GM12872 (cell line): ENCODE measurements at regions not wholly inside any gene's neighbourhood (a gene's known extent, or its start where the extent isn't known, plus 50 kb on each side); places are given as distances from the start of the nearest gene placed in this dataset.

Experiments
- TF ChIP-seq, protein P1 (sequence below): IDR thresholded peaks from 3 replicates; pipeline ENCODE4 v1.5.1; 2011; ENCODE audit warnings: low read depth, mild to moderate bottlenecking, low read length, moderate library complexity; ENCODE audit not compliant: insufficient read depth

DNA sequence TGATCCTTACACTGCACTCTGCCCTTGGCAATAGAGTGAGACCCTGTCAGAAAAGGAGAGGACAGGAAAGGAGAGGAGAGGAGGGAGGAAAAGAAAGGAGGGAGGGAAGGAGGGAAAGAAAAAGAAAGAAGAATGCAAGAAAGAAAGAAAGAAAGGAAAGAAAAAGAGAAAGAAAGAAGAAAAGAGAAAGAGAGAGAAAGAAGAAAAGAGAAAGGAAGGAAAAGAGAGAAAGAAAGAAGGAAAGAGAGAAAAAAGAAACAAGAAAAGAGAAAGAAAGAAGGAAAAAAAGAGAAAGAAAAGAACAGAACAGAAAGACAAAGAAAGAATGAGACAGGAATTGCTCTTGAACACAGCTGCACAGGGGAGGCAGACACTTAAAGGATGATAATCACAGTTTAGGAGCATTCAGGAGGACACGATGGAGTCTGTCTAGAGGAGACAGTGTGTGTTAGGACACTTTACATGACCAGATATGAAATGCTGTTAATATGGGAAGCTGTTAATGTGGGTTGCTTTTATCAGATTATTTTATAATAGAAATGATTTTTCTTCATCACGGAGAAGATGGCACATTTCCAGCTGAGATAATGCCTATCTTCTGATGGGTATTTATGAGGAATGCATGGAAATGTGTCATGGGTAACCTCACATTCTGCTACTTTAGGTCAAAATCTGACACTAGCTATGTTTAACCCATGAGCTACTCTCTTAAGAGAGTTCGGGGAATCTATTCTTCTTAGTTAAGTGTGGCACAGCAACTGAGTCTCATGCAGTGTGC is 160.5 kb downstream of the BAMBI start:
- TF ChIP-seq, protein P1, sequence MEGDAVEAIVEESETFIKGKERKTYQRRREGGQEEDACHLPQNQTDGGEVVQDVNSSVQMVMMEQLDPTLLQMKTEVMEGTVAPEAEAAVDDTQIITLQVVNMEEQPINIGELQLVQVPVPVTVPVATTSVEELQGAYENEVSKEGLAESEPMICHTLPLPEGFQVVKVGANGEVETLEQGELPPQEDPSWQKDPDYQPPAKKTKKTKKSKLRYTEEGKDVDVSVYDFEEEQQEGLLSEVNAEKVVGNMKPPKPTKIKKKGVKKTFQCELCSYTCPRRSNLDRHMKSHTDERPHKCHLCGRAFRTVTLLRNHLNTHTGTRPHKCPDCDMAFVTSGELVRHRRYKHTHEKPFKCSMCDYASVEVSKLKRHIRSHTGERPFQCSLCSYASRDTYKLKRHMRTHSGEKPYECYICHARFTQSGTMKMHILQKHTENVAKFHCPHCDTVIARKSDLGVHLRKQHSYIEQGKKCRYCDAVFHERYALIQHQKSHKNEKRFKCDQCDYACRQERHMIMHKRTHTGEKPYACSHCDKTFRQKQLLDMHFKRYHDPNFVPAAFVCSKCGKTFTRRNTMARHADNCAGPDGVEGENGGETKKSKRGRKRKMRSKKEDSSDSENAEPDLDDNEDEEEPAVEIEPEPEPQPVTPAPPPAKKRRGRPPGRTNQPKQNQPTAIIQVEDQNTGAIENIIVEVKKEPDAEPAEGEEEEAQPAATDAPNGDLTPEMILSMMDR, result no peak

DNA sequence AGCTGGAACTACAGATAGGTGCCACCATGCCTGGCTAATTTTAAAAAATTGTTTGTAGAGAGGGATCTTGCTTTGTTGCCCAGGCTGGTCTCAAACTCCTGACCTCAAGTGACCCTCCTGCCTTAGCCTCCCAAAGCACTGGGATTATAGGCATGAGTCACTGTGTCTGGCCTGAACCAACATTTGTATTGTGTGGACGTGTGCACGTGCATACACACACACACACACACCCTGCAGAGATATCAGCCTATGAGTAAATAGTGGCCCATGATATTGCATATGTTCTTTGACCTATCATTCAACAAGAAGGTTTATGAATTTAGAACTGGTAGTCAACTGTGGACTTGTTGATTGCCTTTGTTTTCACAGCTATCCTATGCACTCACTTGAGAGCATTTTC is 161.6 kb downstream of the BAMBI start:
- TF ChIP-seq, protein P1, result no peak

DNA sequence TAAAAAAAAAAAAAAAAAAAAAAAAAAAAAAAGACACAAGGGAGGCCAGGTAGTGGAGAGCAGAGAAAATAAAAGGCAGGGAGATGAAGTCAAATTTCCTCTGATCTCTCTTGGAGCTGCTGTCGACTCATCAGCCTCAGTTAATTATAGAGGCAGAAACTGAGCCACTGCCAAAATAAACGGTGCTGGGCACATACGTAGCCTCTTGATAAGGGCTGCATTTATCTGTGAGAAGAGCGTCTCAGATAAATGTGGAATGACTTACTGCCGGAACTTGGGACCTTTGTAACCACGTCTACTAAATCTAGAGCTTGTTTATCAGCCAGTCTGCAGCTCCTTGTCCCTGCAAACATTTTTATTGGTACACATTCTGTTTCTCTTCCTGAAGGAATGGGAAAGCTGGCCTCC is 162.3 kb downstream of the BAMBI start:
- TF ChIP-seq, protein P1, result no peak

DNA sequence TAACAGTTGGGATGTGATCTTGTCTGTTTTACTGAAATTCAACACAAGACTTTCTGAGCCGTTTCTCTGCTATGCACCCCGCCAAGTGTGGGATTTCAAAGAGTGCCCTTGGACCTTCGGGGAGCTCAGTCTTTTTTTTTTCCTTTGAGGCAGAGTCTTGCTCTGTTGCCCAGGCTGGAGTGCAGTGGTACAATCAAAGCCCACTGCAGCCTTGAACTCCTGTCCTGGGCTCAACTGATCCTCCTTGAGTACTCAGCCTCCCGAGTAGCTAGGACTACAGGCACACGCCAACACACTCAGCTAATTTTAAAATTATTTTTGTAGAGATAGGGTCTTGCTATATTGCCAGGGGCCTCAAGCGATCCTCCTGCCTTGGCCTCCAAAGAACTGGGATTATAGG is 162.9 kb downstream of the BAMBI start:
- TF ChIP-seq, protein P1, result no peak

DNA sequence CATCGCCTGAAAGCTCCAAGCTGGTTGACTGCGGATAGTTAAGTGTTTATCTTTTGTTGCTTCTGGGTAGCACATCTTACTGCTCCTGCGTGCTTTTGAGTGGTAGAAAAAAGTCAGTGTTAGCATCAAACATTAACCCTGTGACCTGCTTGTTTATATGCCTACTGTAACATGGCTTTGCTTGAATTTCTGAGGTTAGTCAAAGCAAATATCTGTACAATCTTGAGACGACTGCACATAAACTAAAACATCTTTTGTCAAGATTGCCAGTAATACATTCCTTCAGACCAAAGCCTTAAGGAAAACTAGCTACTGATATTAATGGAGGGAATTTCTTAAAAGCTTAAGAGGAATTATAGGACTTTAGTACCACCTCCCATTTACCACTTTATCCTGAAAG is 163.7 kb downstream of the BAMBI start:
- TF ChIP-seq, protein P1, result no peak

DNA sequence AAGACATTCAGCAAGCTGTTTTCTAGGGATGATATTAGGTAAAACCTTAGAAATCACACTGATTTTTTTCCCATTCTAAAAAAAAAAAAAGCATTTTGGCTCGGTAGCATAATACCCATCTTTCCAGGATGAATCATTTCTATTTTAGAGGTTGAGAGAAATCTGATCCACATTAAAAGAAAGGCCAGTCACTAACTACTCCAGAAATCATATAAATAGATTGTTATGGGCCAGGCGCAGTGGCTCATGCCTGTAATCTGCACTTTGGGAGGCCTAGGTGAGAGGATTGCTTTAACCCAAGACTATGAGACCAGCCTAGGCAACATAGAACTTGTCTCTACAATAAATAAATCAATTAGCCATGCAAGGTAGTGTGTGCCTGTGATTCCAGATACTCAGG is 164.3 kb downstream of the BAMBI start:
- TF ChIP-seq, protein P1, result no peak

DNA sequence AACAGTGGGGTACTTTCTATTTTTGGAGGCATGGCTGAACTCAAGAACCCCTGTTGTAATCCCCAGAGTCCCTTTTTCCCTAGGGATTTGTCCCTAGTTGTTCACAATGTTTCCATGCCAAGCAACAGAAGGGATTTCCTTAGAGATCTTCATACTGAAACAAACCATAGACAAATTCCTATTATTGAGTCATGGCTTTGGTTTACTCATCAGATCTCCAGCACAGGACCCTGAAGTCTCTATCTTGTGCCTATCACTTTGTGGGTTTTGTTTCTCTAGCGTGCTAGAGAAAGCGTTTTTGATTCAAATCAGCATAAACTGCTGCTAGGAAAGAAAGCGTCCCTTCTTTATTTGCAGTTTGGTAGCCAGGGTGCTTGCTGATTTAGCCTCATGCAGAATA is 165.0 kb downstream of the BAMBI start:
- TF ChIP-seq, protein P1, result no peak
